Activated T-helper 1 cell treated with anti-CD3 and anti-CD28 coated beads, Interleukin-2, amount 50 U/mL, for 16 hours (primary cell): ENCODE measurements at regions not wholly inside any gene's neighbourhood (a gene's known extent, or its start where the extent isn't known, plus 50 kb on each side); places are given as distances from the start of the nearest gene placed in this dataset.

Experiments
- DNase-seq, 2 donors: peaks; one replicate each; pipeline ENCODE4 v3.0.0-alpha.2; 2020; ENCODE audit warnings: low read depth in 1 of 2, low spot score in 1 of 2

DNA sequence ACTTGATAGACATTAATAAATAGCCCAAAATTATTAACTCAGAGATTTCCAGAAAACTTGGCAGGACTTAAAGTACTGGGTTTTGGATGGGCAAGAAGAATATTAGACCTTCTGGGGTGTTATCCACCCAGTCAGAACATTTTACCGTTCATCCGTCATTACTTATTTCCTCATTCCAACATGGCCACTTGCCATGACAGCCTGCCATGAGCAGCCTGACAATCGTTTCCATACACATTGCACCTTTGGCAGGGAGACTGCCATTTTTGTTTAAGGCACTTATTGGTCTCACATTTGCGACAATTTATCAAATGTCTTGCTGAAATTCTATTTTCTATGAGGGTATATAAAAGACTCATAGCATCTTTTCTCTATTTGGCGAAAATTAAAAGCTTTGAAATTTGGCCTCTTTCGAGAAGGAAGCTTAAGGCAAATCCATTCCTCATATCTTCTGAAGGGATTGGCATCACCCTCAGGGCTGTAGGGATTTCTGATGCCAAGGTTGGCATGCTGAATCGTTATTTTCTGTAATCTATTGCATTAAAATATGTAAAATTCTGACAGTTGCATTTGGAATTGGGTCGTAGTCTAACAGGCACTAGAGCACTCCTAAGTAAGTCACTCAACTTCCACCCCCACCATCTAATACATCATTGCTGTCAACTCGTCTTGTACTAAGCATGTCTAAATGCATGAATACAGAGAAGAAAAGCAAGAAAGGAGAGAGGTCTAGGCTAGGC lies 406.3 kb upstream of the PIK3C3 start:
- no peak for DNase-seq

DNA sequence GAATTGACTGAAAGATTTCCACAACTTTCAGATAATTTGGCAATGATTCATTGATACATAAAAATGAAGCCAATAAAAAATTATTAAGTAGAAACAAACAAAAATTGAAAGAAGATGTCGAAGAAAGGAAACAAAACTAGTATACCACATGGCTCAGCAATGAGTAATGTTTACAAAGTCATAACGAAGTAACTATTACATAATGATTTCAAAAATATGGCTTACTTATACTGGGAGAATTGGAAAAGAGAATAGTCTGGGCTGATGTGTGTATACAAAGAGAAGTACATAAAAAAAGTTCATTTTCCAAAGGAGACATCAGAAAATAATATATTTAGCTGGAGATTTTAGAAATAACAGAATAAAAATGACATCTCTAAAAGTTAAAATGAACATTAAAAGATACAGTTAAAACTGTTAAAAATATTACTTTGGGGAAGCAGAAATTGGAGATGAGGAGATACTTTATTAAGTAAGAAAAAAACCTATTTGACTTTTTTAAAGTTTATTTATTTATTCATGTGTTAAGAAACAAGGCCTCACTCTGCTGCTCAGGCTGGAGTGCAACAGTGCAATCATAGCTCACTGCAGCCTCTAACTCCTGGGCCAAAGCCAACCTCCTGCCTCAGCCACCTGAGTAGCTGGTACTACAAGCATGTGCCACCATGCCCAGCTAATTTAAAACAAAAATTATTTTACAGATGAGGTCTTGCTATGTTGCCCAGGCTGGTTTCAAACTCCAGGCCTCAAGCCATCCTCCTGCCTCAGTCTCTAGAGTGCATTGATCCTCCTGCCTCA lies 409.7 kb upstream of the PIK3C3 start:
- no peak for DNase-seq

GRCh38 chr18:41543815-41544214 lies 411.2 kb upstream of the PIK3C3 start:
- no peak for DNase-seq

DNA sequence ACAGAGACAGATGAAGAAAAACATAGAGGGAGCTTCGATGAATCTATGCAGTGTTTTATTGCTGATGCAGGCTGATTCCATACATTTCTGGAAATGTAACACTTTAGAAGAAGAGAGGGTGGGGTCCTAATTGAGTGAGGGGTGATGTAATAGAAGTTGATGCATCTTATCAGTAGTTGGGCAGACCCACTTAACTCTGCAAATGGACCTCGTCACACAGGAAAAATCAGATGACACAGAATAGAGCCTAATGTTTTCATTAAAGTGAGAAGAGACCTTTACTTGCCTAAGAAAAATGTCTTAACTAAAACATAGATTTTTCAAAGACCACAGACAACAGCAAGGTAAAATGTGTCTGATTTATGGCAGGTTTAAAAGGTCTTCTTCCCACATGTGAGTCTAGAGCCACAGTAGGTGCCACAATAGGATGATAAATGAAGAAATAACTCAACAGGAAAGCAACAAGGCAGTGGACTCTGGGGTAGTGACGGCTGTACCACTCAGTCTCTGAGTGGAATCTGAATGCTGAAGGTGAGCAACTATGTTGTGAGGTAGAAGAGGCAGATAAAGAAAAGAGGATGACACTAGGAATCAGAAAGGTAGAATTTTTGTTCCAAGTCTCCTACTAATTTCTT lies 414.7 kb upstream of the PIK3C3 start:
- no peak for DNase-seq

- DNase-seq = no peak
Observed at GRCh38 chr18:41538751-41539150, 416.3 kb upstream of the PIK3C3 start.

DNA sequence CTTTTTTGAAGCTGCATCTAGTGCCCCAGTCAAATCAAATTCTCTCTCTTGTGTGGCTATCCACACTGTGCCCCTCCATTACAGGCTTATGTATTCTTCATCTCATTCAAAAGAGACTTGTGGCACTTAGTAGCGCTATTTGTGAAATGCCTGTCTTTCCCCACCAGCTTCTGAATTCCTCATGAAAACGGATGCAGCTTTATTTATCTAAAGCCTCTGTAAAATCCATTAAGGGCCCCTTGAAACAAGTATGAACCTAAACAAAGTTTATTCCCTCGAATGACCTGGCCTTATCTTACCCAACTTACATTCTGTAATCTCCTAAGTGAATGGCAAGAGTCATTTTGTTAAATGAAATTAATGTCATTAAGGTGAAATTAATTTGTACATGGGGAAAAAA lies 417.4 kb upstream of the PIK3C3 start:
- no peak for DNase-seq

GRCh38 chr18:41532344-41533086 lies 422.5 kb upstream of the PIK3C3 start:
- DNase-seq = no peak

DNA sequence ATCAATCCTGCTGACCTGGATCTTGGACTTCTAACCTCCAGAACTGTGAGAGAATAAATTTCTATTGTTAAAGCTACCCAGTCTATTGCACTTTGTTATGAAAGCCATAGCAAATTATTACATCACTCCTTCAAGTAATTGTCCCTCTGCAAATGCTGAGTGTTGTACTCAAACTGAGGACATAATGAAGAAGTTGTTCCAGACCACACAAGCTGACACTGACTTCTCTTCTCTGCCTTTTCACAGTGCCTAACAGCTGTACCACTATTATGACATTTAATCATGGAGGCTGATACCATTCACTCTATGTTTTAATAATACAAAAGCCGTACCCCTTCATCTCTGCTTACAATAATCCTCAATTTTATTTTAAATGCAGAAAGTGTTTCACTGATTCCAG lies 424.1 kb upstream of the PIK3C3 start:
- no peak for DNase-seq

- DNase-seq = no peak
Observed at GRCh38 chr18:41529093-41529492, 425.9 kb upstream of the PIK3C3 start.

DNA sequence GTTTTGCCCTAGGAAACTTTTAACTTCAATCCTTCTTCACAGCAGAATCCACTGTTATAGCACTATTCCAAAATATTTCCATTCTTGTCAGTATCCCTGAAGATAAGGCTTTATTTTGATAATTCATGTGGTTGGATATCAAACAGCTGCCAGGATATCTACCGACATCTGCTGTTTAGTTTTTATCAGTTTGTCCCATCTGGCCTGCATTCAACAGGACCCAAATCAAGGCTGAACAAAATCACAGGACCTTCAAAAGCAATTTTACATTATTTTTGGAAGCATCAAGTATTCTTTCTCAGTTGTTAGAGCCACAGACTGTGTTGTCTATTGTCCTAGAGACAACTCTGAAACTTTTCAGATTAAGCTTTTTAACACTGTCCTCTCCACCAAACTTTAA lies 429.0 kb upstream of the PIK3C3 start:
- no peak for DNase-seq

DNA sequence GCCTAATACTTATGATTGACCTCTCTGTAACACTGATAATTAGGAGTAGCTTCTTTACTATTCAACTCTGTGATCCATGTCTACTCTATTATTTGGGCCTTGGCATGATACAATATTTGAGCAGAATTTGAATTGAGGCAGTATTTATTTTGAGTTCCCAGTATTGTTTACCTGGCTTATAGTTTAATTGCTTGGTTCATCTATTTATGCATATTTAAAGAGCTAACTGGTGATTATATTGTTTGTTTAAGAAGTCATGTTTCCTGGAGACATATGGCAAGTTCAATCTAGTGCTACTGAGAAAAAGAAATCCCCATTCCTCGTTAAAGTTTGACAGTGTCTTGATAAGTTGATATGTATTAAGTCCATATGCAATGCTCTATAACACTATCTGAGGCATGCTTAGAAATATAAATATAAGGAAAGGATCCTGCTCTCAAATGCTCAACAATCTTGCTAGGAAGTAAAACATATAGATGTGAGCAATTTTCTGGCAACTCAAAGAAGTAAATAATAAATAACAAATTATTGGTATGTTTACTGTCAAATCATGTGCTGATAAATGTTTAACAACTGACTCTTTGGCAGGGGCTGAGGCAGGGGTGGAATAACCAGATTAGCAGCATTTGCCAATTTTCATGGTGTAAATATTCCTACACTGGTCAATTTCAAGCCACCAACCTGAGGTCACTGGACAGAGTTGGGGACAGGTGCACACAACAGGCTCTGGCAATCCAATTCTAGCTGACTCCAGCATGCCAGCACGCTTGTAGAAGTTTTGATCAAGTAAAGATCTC lies 430.2 kb upstream of the PIK3C3 start:
- DNase-seq = no peak

DNA sequence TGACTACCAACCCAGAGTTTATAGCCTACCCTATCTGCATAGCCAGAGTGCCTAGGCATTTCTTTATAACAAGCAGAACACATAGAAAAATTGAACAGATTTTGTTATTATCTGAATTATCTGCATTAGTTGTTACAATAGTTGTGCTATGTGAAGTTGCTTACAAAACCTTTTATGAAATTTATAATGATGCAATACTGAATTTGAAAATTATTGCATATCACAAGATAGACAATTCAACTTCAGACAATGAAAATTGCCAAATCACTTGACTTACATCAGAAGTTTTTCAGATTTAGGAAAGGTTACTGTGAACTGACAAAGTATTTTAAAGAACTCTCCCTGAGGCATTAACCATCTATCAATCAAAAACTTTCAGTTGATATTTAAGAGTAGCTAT lies 437.9 kb upstream of the PIK3C3 start:
- DNase-seq = no peak

GRCh38 chr18:41513438-41513837 lies 441.6 kb upstream of the PIK3C3 start:
- no peak for DNase-seq

GRCh38 chr18:41504316-41504715 lies 450.7 kb upstream of the PIK3C3 start:
- no peak for DNase-seq

GRCh38 chr18:41501848-41502247 lies 453.2 kb upstream of the PIK3C3 start:
- no peak for DNase-seq

DNA sequence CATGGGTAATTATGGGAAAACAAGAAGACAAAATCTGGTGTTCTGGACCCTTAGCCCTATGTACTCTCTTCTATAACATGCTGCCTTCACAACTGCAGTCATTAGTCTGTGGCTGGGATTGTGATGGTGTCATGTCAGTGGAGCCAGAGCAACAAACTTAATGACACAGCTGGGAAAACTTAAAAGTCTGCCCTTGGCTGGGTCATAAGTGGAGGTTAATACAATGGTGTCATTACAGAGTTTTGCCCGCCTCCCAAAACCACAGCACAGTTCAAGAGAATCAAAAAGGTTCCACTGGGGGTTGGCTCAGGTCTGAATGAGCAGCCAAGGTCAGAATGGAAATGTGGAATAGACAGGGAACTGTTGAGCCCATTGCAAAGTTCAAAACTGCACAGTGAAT lies 455.7 kb upstream of the PIK3C3 start:
- no peak for DNase-seq

DNA sequence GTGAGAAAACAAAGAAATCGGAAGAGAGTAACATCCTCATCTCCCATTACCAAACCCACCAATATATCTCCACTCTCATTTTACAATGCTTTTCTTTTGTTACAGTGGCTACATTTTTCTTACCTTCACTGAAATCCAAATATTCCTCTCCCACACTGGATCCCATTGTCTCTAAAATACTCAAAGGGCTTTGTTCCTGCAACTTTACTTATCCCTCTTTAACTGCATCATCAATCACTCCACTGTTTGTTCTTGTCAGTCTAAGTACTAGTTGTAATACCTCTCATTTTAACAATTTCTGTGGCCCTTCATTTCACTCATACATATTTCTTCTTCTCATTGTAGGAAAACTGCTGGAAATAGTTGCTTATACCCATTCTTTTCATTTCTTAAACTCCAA lies 464.2 kb upstream of the PIK3C3 start:
- no peak for DNase-seq

GRCh38 chr18:41486575-41486974 lies 468.5 kb upstream of the PIK3C3 start:
- no peak for DNase-seq

DNA sequence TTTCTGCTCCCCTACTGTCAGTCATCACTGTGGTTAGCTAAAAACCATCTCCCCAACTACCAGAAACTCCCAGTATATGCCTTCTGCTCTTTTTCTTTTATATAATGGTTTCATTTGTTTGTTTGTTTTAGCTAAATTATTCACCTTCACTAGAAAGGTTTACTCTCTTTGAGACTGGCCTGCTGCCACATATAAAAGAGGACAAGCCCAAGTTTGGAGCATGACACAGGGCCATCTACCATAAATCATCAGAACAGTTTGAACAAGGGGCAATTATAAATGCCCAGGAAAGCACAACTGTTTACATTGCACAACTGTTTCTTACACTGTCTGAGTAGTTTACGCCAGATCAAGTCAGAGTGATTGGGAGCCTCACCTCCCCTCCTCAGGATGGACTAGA lies 471.0 kb upstream of the PIK3C3 start:
- DNase-seq = no peak

- no peak for DNase-seq
Observed at GRCh38 chr18:41482501-41482900, 472.5 kb upstream of the PIK3C3 start.
